ENCODE measurements at regions not wholly inside any gene's neighbourhood (a gene's known extent, or its start where the extent isn't known, plus 50 kb on each side); places are given as distances from the start of the nearest gene placed in this dataset.
A peak's percentile ranks its signal among the peaks of the same experiment; 100 is the strongest.
"Not testable (repeated sequence)": the region's sequence is repeated elsewhere in the genome, so short reads cannot be mapped to it uniquely, and the experiment has no call there.

DNA sequence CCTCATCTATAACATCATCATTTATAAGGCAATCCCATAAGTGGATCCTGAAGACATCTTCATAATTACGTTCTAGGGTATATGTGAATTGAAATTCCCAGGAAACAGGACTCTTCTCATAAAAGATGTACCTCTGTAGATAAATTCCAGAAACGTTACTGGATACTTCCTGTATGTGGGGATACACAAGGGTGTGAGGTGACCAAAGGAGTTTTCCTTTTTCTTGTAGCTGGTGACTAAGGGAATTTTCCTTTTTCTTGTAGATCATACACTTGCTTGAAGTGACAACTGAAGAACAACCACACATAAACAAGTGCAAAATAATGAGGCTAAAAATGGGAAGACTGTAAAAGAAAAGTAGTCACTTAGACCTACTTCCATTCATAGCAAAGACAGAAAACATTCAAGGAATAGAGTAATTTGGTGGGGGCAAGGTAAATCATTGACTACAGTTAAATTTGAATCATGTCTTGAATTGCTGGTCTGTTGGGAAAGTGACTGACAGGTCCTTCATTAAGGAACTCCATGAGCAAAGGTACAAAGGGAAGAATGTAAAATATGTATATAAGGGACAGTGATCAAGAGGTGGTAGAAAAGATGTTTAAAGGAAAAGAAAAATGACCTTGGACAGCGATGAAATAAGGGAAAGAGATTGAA is 53.2 kb upstream of the UBE2E3 start:
- peak; percentile 32 for DNase-seq (ENCODE audit: low spot score)
- FAIRE-seq, result no peak

DNA sequence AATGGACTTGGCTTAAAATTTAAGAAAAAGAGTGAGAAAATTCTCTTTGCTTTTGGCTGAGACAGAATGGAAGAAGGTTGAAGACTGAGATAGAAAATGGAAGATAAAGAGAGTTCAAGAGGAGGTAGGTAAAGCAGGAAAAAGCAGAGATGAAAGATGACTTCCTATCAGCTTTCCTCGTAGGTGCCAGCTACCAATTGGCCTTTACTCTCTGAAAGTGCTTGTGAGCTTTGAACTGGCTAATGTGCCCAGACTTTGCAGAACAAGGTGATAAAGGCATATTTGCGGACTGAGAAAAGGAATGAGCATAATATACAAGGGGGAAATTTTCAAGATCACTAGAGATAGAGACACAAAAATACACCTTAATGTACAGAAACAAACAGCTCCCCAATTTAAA is 54.7 kb upstream of the UBE2E3 start:
- no peak for DNase-seq (ENCODE audit: low spot score)
- no peak for FAIRE-seq

DNA sequence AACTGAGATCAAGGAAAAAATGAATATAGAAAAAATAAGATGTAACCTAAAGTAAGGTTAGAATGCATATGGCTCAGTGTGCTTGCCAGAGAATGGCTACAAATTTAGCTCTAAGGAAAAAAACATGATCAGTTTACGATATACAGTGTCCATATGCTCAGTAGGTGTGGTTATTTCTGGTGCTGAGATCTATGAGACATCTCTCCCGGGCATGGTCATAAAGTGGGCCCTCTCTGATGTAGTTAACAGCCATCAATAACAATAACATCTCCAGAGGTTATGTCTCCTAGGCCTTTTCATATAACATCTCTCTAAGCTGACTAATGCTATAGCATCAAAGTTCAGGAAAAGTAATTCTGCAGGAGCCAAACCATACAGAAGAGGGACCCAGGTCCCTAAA is 56.3 kb upstream of the UBE2E3 start:
- DNase-seq (ENCODE audit: low spot score) (no peak), FAIRE-seq (no peak)

DNA sequence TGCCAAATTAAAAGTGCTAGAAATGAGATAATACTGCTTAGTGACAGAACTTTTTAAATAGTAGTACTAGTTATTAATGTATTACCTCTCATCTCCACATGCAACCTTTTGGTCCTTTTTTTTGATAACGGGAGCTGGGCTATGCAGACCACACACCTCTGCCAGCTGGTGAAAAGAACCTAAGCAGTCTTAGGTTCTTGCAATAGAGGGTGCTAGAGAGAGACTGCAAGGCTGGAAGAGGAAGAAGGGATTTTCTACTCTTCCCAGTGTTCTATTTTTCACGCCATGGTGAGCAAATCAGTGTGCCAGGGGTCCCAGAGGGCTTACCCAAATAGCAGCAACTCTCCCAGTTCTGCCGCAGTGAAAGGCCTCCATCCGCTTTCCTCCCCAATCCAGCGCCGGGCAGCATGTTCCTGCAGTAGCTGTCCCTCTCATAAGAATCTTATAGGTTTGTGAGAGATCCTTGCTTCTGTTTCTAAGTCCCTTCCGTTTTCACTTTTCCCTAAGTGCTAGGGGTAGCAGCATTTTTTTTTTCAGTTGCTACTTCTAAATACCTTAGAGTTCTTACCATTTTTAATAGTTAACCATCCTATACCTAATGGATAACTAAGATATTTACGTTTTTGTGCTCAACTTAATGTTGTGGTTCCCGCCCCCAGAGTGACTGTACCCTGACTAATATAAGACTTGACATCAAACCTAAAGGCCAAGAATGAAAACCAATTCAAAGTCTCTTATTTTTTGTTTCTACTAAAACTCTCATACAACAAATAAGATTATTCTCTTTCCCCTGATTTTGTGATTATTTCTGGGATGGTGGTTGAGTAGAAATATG is 69.4 kb upstream of the UBE2E3 start:
- no peak for FAIRE-seq

DNA sequence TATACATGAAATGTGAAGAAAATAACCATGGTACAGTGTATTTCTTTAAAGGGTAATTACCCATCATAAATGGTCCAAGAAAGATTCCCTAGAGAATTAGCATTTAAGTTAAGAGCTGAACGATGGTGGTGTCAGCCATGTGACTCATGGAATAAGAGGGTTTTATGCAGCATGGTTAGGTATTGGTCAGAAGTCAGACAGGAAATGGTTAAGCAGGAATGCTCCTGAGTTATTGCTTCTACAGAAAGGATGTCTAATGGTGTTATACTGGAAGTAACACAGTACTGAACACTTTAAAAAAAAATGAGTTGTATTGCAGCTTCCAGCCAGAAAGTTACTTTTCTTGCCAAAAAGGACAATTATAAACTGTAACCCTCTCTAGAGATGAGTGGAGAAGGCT is 72.7 kb upstream of the UBE2E3 start:
- DNase-seq (ENCODE audit: low spot score), result peak; percentile 74
- FAIRE-seq, result peak; percentile 76

More for the DNA sequence above, 69.4 kb upstream of the UBE2E3 start:
- DNase-seq (ENCODE audit: low spot score), result no peak

DNA sequence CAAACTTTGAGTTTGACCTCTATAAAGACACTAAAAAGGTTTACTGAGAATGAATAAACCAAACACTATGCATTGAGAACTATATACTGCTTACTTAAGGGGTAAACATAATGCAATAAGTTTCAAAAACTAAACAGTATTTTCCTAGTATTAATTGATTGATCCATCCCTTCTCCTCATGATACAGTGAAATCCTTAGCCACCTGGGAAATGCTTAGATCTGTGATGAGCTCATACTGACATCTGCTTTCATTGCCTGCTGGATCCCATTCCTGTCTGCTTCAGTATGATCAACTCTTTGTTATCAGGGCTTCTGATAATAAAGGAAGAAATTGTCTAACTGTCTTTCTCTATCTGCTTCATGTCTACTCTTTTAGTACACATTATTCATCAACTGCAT is 74.9 kb upstream of the UBE2E3 start:
- FAIRE-seq (no peak), DNase-seq (ENCODE audit: low spot score) (no peak)

DNA sequence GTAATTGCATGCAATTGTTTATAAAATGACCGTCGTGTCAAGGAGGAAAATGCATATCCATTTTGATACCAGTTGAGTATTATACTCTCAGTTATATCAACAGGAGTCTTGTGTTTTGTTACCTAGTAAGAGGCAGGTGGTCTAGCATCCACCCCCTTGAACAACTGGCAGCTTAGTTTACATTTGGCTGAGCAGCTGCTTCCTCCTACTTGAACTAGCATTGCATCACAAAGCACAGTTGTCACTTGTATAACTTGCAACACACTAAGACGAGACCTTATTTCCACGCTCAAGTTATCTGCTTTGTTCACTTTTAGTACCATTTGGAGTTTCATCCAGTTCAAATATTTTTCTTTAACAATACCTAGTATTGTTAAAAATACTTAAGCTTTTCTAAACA is 75.4 kb upstream of the UBE2E3 start:
- FAIRE-seq (no peak), DNase-seq (ENCODE audit: low spot score) (no peak)

DNA sequence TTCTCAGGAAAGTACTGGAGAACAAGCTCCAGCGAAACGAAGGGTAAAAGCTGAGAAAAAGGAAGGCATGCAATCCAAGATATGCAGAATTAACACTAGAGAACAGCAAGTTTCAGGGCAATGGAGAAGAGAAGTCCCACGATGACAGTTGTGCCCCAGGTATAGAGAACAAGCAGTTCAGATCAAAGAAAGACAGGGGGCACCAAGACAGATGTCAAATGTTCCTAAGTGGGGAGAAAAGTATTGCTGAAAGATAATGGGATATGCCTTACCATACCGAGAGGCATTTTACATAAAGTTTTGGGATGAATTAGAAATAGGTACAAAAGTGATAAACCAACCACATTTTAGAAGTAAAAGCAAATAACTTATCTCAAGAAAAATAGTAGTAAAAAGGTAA is 79.1 kb upstream of the UBE2E3 start:
- DNase-seq (ENCODE audit: low spot score), result no peak

DNA sequence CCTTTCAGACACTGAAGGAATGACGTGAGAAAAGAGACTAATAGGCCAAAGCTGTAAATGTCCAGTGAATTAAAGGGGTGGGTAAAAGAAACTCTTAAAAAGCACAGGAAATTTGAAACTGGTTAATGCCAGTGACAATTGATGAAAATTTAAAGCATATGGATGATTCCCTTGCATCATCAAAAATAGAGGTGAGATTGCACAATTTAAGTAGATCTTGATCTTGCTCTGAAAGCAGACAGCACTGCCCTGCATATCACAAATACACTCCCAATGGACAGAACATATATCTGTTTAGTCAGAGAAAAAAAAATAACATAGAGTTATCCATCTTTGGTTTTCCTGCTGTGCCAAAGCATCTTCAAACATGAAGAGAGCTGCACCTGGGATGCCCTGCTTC is 86.7 kb upstream of the UBE2E3 start:
- FAIRE-seq, result no peak
- no peak for DNase-seq (ENCODE audit: low spot score)

More for the DNA sequence above, 79.1 kb upstream of the UBE2E3 start:
- FAIRE-seq, result no peak

DNA sequence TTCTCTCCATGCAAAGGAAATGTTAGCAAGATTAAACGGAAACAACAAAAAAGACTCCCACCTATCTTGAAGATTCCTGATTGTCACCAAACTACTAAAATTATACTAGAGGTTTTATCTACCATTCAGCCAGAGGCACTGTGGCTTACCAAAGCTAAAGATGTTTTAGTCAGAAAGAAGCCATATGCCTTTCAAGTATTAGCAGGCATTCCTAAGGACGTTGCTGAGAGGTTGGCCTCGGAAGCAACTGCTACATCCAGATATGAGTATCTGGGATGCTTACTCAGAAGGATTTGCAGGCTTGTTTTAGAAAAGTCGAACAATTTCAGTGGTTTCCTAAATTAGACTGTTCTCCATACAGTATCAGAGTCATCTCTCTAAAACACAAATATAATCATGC is 88.3 kb upstream of the UBE2E3 start:
- no peak for DNase-seq (ENCODE audit: low spot score)
- FAIRE-seq, result no peak

DNA sequence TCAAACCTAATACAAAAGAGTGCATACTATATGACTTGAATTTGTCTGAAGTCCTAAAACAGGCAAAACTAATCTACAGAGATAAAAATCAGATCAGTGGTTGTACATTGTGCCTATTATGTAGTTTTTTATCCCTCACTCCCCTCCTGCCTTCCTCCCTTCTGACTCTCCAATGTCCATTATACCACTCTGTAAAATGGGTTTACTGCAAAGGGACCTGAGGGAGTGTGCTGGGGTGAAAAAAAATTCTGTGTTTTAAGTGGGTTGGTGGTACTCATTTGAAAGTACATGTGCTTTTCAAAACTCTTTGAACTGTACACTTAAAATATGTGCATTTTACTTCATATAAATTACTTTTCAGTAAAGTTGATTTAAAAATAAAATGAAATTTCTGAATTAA is 89.0 kb upstream of the UBE2E3 start:
- FAIRE-seq, result no peak
- no peak for DNase-seq (ENCODE audit: low spot score)

DNA sequence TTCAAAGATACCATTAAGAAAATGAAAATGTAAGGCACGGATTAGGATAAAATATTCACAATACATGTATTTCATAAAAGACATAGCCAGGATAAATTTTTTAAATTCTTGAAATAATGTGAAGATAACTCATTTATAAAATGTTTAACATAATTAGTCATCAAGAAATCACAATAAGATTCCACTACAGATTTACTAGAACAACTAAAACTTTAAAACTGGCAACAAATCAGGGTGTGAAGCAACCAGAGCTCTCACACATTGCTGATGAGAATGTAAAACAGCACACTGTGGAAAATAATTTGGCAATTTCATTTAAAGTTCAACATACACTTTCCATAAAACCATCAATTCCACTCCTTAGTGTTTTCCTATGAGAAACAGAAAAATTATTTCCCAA is 89.6 kb upstream of the UBE2E3 start:
- DNase-seq (ENCODE audit: low spot score) (no peak), FAIRE-seq (no peak)

DNA sequence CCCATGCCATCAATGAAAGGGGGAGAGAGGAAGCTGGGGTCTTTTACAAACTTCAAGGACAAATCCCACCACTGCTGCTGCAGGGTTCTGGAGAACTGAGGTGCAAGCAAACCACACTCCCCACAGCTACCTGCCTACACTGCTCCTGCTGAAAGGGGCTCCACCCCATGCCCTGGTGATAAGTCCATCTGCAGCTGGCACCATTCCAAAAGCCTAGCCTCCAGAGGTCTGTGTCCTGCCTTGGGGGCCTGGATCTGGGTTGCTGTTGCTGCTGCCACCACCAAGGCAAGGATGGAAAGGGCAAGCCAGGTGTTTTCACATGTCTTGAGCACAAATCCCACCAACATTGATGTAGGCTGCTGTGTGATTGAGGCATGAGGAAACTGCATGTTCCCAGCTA is 97.4 kb upstream of the UBE2E3 start:
- DNase-seq (ENCODE audit: low spot score) (no peak), FAIRE-seq (no peak)

DNA sequence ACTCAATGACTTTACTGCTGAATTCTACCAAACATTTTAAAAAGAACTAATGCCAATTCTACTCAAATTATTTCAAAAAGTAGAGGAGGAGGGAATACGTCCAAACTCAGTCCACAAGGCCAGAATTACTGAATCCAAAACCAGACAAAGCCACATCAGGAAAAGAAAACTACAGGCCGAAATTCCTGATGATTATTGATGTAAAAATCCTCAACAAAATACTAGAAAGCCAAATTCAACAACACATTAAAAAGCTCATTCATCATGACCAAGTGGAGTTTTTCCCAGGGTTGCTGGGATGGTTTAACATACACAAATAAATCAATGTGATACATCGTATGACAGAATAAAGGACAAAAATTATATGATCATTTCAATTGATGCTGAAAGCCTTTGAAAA is 103.9 kb upstream of the UBE2E3 start:
- FAIRE-seq (no peak), DNase-seq (ENCODE audit: low spot score) (no peak)

DNA sequence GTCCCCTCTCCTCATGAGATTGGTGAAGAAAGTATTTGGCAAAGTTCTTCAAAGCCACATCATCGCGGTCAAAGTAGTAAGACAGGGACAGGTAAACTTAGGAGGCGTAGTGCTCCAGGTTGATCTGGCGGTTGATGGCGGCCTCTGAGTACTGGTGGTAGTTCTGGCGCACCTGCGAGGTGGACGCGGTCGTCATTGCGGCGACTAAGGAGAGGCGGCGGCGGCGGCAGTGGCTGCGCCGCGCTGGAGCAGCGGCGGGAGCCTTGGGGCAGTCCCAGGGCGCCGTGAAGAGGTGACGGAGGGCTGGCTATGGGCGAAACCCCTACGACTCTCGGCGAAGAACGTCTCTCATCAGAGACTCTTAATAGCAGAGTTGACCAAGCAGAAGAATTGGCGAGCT is 107.2 kb upstream of the UBE2E3 start:
- no peak for FAIRE-seq

DNA sequence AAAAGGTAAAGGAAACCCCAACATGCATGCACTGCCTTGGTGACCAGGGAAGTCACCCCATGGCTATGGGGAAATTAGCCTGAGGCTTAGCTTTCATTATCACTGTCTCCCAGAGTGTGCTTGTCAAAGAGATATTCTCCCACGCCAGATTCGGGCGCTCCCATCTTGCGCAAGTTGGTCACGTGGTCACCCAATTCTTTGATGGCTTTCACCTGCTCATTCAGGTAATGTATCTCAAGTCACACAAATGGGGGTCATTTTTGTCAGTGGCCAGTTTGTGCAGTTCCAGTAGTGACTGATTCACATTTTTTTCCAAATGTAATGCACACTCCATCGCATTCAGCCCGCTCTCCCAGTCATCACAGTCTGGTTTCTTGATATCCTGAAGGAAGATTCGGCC is 107.6 kb upstream of the UBE2E3 start:
- FAIRE-seq; DNase-seq (ENCODE audit: low spot score): not testable (repeated sequence)

More for the DNA sequence above, 107.2 kb upstream of the UBE2E3 start:
- no peak for DNase-seq (ENCODE audit: low spot score)

DNA sequence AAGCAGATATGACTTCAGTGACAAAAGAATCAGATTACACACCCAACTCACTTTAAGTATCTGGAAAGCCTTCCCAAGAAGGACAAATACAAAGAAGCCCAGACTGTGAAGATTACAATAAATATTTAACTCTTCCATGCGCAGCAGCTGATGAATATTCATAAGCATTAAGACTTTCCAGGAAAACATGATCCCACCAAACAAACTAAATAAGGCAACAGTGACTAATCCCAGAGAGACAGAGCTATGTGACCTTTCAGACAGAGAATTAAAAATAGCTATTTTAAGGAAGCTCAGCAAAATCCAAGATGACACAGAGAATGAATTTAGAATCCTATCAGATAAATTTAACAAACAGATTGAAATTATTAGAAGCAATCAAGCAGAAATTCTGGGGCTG is 108.2 kb upstream of the UBE2E3 start:
- FAIRE-seq, result no peak
- DNase-seq (ENCODE audit: low spot score), result no peak

DNA sequence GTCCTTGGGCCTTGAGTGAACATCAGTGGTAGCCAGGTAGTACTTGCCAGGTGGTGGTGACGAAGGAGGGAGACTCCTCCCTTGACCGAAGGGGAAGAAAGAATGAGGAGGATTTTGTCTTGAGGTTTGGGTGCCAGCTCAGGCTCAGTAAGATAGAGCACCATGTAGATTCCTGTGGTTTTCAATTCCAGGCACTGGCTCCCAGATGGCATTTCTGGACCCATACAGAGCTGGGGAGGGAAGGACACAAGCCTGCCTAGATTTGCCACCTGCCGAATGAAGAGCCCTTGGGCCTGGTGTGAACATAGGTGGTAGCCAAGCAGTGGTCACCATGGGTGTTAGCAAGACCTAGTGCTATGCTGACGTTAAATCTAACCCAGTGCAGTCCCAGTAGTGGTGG is 108.8 kb upstream of the UBE2E3 start:
- FAIRE-seq (no peak), DNase-seq (ENCODE audit: low spot score) (no peak)

DNA sequence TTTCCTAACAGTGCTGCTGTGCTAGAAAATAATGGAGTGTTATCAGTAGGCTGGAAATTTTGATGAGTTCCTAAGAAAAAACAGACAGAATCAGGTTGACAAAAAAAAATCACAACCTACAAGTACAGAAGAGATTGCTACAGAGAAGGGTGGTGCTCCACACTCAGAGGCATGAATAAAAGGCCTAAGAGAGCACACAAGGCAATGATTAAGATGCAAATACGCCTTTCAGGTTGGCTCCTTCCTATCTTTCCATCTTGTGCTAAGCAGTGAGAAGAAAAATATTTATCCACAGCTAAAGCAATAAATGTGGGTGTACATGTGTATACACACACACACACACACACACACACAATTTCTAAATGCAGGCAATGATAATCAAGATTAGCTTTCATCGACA is 130.6 kb upstream of the UBE2E3 start:
- no peak for DNase-seq (ENCODE audit: low spot score)
- FAIRE-seq, result no peak

DNA sequence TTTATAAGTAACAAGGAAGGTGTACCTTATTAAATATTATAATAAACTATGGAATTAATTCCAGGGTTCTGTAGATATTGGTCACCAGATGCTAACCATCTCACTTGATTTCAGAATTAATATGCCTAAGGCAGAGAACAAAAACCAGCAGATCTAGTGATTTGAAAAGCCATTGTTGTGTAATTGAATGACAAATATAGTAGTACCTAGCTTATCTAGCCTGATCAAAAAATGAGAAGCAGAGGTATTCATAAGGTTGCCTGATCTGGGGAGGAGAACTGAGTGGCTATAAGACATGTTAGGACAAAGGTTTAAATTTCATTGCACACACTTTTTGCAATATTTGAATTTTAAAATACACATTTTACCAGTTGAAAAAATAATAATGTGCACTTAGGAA is 132.0 kb upstream of the UBE2E3 start:
- no peak for FAIRE-seq

DNA sequence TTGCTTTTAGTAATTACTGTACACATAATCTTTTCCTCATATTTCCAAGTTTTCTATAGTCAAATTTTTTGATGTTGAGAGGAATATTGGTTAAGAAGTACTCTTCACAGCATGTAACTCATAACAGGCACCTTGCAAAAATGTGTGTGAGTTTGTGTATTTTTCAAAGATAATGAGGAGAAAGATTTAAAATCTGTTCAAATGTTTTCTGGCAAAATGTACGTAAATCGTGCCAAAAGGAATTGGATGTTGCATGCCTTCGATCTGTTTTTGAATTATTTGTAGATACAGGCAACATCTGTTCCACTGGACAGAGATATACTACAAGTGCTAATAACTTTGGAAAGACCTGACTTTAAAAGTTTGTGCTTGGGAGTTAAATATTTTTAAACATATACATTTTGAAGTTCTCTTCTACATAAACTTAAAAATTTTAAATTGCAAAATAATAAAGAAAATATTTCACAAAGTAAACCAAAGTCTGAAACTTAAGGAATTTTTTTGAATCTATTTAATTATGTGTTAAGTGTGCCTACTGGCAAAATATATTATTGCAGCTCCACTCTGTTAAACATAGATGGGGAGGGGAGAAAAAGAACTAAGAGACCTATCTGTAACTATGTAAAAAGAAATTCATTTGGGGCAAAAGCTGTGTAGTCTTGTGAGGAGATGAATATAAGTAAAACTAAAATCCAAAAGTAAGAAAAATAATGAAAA is 133.5 kb upstream of the UBE2E3 start:
- FAIRE-seq, result peak; percentile 30
- no peak for DNase-seq (ENCODE audit: low spot score)

More for the DNA sequence above, 132.0 kb upstream of the UBE2E3 start:
- no peak for DNase-seq (ENCODE audit: low spot score)

DNA sequence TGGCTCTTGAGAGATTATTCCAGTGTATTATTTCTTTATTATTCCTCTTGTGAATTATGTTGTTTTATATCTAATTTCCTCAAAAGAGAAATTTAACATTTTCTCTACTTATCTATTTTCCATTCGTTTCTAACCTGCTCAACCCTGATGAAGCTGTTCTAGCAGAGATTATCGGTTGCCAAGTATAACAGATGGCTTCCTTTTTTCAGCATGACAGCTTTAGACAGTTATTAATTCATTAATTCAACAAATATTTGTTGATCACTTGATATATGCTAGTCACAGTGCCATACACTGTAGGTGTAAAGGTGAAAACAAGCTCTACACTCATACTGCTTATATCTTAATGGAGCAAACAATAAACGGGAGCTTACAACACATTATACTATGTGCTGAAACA is 137.9 kb upstream of the UBE2E3 start:
- FAIRE-seq, result no peak
- DNase-seq (ENCODE audit: low spot score), result no peak
